GM12875 (cell line): ENCODE measurements at regions not wholly inside any gene's neighbourhood (a gene's known extent, or its start where the extent isn't known, plus 50 kb on each side); places are given as distances from the start of the nearest gene placed in this dataset.

Source experiments
- H3K4me3 ChIP-seq: one replicate; pipeline ENCODE4 v1.5.1; 2011; ENCODE audit warnings: low read depth, low read length, control low read depth
- CTCF ChIP-seq: IDR thresholded peaks from 2 replicates; pipeline ENCODE4 v1.5.1; 2011; ENCODE audit warnings: low read depth, mild to moderate bottlenecking, control low read depth, inconsistent platforms, low read length, moderate library complexity, borderline replicate concordance; ENCODE audit not compliant: insufficient read depth

- H3K4me3 ChIP-seq = no peak overlapping the region
- no peak for TF ChIP-seq CTCF
These were observed 271.0 kb upstream of the GADL1 start for GRCh38 chr3:31165399-31165860.

GRCh38 chr3:31166249-31166885 is 271.9 kb upstream of the GADL1 start:
- no peak for TF ChIP-seq CTCF
- no peak overlapping the region for H3K4me3 ChIP-seq

- no peak for TF ChIP-seq CTCF
- H3K4me3 ChIP-seq = no peak overlapping the region
These were observed 273.2 kb upstream of the GADL1 start for GRCh38 chr3:31167666-31168065.

- TF ChIP-seq CTCF = no peak
- no peak overlapping the region for H3K4me3 ChIP-seq
These were observed 276.6 kb upstream of the GADL1 start for GRCh38 chr3:31170932-31171670.

GRCh38 chr3:31172336-31172735 is 277.9 kb upstream of the GADL1 start:
- TF ChIP-seq CTCF = no peak
- no peak overlapping the region for H3K4me3 ChIP-seq

- no peak overlapping the region for H3K4me3 ChIP-seq
- TF ChIP-seq CTCF = no peak
These were observed 278.8 kb upstream of the GADL1 start for GRCh38 chr3:31173118-31173718.

GRCh38 chr3:31174079-31174478 is 279.6 kb upstream of the GADL1 start:
- no peak overlapping the region for H3K4me3 ChIP-seq
- no peak for TF ChIP-seq CTCF
